ENCODE measurements at regions not wholly inside any gene's neighbourhood (a gene's known extent, or its start where the extent isn't known, plus 50 kb on each side); places are given as distances from the start of the nearest gene placed in this dataset.

DNA sequence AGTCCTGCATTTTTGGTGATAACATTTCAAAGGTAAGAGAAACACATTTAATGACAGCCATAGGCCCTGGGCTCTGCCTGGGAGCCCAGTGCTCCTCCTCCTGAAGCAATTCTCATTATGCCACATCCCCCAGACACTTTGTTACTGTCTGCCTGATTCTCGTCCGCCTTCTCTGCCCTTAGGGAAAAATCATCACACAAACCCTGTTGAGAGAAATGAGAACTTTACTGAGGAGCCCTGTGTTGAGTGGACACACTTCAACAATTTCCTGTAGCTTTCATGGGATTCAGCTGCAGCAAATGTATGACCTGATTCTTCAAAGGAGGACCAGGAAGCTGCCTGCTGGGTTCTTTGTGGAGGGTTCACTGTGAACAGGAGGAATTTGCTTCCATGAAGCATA lies 566.5 kb upstream of the FRG1 start:
- TF ChIP-seq, protein P1, sequence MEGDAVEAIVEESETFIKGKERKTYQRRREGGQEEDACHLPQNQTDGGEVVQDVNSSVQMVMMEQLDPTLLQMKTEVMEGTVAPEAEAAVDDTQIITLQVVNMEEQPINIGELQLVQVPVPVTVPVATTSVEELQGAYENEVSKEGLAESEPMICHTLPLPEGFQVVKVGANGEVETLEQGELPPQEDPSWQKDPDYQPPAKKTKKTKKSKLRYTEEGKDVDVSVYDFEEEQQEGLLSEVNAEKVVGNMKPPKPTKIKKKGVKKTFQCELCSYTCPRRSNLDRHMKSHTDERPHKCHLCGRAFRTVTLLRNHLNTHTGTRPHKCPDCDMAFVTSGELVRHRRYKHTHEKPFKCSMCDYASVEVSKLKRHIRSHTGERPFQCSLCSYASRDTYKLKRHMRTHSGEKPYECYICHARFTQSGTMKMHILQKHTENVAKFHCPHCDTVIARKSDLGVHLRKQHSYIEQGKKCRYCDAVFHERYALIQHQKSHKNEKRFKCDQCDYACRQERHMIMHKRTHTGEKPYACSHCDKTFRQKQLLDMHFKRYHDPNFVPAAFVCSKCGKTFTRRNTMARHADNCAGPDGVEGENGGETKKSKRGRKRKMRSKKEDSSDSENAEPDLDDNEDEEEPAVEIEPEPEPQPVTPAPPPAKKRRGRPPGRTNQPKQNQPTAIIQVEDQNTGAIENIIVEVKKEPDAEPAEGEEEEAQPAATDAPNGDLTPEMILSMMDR (IDR thresholded peaks at IDR 0.05) = no peak
- TF ChIP-seq POLR2A (IDR thresholded peaks at IDR 0.05) = no peak

All from lower leg skin (tissue), 3 donors.